Fibroblast of mammary gland (primary cell): ENCODE measurements at regions not wholly inside any gene's neighbourhood (a gene's known extent, or its start where the extent isn't known, plus 50 kb on each side); places are given as distances from the start of the nearest gene placed in this dataset.

Experiments used
- DNase-seq: peaks from one replicate; pipeline ENCODE4 v3.0.0-alpha.2; 2010; ENCODE audit warnings: low read depth
- H3K4me3 ChIP-seq: 2 replicates; pipeline ENCODE4 v1.5.1; 2011; ENCODE audit warnings: low read depth, mild to moderate bottlenecking, low read length, moderate library complexity; ENCODE audit not compliant: control insufficient read depth
- CTCF ChIP-seq: conservative IDR thresholded peaks from 2 replicates; pipeline ENCODE4 v1.5.1; 2011; ENCODE audit warnings: low read depth, low read length, inconsistent platforms; ENCODE audit not compliant: control insufficient read depth, insufficient read depth

- DNase-seq, result no peak
- H3K4me3 ChIP-seq, result no peak overlapping the region
- TF ChIP-seq CTCF, result no peak
Measured at GRCh38 chr7:26593896-26594295, 270.5 kb downstream of the SKAP2 start.

GRCh38 chr7:26594553-26594952 is 269.8 kb downstream of the SKAP2 start:
- DNase-seq, result no peak
- no peak overlapping the region for H3K4me3 ChIP-seq
- TF ChIP-seq CTCF, result no peak

DNA sequence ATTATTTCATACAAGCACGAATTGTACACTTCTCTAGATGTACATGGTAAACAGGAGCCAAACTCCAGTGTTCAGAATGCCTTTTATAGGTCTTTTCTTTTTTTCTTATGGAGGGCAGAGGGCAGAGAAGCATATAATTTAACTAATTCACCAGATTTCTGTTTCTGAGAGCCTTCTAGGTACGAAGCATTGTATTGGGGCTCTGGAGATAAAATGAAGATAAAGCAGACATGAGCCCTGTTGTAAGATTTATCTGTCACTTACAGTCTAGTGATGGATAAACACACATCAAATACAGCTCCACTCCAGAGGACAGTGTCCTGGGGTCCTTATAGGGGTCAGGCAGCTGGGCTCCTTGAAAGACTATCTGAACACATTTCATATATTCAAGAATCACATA is 265.5 kb downstream of the SKAP2 start:
- H3K4me3 ChIP-seq, result no peak overlapping the region
- TF ChIP-seq CTCF, result no peak
- DNase-seq, result no peak

DNA sequence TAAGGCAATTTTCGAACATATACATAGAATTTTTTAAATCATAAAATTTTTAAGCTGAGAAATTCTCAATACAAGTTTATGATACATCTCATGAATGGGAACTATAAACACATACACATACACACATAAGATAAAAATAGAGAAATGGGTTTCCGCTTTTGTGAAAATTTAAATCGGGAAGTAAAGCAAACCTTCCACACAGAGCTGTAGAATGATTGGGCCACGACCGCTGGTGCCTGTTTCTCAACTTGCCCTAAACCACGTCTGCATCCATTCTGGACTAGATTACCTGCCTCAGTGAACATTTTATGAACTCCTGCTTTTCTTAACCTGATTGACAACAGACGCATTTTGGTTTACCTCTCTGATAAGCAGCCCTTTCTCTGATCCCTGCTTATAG is 264.4 kb downstream of the SKAP2 start:
- no peak for TF ChIP-seq CTCF
- DNase-seq, result no peak
- no peak overlapping the region for H3K4me3 ChIP-seq

- DNase-seq, result no peak
- no peak for TF ChIP-seq CTCF
- H3K4me3 ChIP-seq, result no peak overlapping the region
Measured at GRCh38 chr7:26600411-26600810, 264.0 kb downstream of the SKAP2 start.

DNA sequence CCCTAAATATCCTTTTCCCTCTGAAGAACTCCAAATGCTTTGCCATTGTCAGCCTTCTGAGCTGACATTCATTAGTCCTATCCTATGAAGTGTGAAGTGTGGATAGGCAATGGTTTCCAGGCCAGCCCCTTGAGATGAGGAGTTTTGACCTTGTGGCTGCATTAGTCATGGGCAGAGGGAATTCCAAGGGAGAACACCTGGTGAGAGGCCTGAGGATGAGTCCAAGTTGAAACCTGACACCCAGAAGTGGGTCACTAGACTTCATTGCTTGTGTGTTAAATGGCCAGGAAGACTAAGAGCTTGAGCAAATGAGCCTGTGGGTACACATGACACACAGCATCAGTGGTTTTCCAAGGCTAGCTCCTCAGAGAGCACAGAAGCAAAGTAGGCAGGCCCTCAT is 260.8 kb downstream of the SKAP2 start:
- peak; percentile 52 for DNase-seq
- no peak overlapping the region for H3K4me3 ChIP-seq
- TF ChIP-seq CTCF, result no peak

- no peak for DNase-seq
- TF ChIP-seq CTCF, result no peak
- no peak overlapping the region for H3K4me3 ChIP-seq
Measured at GRCh38 chr7:26608402-26608801, 256.0 kb downstream of the SKAP2 start.
